Activated CD4-positive, alpha-beta T cell treated with anti-CD3 and anti-CD28 coated beads for 24 hours (primary cell): ENCODE measurements at regions not wholly inside any gene's neighbourhood (a gene's known extent, or its start where the extent isn't known, plus 50 kb on each side); places are given as distances from the start of the nearest gene placed in this dataset.
"Not testable (repeated sequence)": the region's sequence is repeated elsewhere in the genome, so short reads cannot be mapped to it uniquely, and the experiment has no call there.

Source experiments
- DNase-seq, 2 donors: peaks; one replicate each; pipeline ENCODE4 v3.0.0-alpha.2; 2020; ENCODE audit warnings: low read depth in 2 of 2

GRCh38 chr5:89851911-89852310 lies 557.6 kb downstream of the CETN3 start:
- DNase-seq: no peak

GRCh38 chr5:89850513-89850865 lies 559.1 kb downstream of the CETN3 start:
- no peak for DNase-seq

- no peak for DNase-seq
Observed at GRCh38 chr5:89849830-89850512, 559.6 kb downstream of the CETN3 start.

DNA sequence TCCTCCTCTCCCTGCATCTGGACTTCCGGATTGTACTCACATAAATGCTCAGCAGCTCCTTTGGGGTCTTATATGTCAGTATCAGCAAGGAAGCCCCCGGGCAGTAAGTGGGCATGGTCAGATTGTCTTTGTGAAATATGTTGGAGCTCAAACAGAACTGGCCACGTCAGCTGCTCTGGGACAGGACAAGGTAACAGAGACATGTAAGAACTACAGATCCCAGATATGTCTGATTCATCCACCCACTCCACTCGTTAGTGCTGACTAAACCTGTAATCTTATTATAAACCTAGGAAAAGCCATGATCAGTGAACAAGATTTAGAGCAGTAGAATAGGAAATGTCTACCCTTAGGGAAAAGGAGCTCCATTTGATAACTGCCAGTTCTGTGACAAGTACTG lies 561.8 kb downstream of the CETN3 start:
- DNase-seq: no peak

DNA sequence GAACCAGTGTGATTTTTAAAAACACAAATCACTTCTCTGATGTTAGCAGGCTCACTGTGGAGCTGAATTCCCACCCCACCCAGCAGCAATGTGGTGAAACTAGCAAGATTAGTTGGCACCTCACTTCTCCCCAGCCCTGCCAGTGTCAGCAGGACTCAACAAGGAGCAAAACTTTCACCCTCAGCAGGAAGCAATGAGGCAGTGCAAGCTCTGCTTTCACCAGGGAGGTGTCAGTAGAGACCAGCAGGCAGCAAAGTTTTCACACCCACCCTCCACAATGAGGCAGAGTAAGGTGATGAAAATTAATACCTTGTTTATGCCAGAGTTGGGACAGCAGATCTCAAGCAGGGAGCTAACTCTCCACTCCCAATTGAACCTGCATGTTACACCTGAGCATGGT lies 565.0 kb downstream of the CETN3 start:
- no peak for DNase-seq

DNA sequence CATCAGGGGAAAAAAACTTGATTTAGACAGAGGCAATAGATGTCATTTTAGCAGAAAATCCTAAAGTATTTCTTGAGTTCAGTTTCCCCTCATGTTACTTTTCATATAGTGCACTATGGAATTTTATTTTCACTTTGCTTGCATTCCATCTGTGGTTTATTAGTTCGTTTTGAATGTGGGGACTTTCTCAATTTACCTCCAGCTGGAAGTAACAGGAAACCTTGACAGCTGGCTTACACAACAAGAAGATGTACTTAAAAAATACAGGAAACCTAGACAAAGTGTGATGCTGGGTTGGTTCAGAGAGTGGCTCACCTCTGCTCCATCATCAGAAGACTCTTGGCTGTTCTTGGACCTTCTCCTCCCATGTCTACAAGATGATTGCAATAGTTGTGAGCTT lies 567.0 kb downstream of the CETN3 start:
- no peak for DNase-seq

DNA sequence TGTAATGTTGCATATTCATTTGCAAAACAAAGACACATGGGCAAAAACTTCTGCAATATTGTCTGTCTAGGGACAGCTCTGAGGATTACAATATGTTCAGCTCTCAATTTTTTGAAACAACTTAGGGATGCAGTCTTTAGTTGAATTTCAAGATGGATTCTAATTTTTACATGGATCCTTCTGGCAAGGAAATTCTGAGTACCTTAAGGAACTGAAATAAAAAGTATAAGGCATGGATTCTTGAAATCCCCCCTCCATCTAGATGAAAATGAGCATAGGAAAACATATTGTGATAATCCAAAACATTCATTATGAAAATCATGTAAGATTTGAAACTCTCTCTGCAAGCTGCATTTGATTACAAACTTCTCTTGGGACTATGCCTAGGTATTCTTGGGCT lies 568.6 kb downstream of the CETN3 start:
- no peak for DNase-seq

DNA sequence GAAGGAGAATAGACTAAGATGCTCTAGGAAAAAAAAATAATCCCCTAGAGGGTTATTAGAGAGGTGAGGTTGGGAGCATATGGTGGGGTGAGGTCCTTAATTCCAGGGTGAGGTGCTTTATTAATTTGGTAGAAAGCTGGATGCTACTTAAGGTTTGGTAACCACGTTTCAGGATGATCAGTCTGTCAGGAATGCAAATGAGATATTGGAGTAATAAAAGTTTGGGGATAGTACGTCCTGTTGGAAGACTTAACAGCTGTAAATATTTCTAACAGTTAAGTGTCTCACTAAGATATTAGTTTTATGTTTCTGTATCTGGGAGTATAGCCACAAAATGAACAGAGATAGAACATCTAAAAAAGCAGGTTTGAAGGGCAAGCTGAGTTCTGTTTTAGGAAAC lies 578.9 kb downstream of the CETN3 start:
- DNase-seq: no peak

DNA sequence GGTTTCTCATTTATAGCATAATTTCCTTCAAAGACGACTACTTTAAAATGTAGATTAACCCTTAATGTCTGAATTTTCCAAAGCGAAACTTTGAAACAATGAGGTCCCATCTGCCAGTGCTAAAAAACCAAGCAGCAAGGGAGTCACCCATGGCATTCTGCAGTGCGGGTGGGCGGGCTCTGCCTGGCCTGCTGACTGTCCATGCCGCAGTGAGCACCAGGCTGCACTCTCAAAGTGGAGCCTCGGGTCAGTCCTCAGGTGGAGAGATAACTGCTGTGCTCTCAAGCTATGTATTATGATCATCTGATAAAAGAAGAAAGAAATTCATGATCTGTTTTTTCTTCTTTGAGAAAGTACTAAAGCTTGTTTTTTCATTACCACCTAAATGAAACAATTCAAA lies 581.6 kb downstream of the CETN3 start:
- DNase-seq: no peak

- DNase-seq: no peak
Observed at GRCh38 chr5:89827359-89827758, 582.2 kb downstream of the CETN3 start.

- no peak for DNase-seq
Observed at GRCh38 chr5:89826938-89827337, 582.6 kb downstream of the CETN3 start.

DNA sequence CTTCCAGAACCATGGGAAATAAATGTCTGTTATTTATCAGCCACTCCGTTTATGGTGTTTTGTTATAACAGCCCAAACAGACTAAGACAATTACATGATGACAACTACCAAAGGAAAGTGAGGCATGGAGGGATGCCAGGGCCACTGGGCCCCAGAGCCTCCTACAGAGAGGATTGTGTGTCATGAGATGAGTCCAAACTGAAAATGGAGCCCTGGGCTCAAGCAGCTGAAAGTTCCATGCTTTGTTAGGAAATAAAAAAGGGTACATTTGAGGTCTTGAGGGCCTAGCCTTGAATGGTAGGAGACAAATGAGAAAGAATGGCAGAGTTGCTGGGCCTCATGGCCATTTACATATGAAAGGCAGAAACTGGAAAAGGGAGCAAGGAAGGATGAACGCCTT lies 586.5 kb downstream of the CETN3 start:
- DNase-seq: no peak

DNA sequence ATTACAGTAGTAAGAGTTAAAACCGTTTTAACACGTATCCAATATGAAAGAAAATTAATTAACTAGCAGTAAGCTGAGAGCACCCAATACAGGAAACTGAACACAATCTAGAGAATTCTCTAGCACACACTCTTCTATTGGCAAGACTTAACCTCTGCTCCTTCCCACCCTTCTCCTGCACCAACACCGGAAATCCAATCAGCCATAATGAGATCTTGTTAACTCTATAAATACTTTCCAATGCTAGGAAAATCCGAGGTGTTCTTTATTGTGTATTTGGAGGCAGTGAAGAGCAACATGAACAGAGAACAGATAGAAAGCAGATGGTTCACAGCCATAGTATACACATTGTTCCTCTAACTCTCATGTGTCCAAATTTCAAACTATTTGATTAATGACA lies 591.7 kb downstream of the CETN3 start:
- no peak for DNase-seq

- no peak for DNase-seq
Observed at GRCh38 chr5:89816038-89816437, 593.5 kb downstream of the CETN3 start.

DNA sequence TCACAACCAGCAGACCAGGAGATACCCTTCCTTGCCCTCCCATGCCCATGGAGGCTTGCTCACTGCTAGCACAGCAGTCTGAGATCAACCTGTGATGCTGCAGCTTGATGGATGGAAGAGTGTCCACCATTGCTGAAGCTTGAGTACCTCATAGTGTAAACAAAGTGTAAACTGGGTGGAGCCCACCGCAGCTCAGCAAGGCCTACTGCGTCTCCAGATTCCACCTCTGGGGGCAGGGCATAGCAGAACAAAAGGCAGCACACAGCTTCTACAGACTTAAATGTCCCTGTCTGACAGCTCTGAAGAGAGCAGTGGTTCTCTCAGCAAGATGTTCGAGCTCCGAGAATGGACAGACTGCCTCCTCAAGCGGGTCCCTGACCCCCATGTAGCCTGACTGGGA lies 608.8 kb downstream of the CETN3 start:
- not testable (repeated sequence) for DNase-seq

DNA sequence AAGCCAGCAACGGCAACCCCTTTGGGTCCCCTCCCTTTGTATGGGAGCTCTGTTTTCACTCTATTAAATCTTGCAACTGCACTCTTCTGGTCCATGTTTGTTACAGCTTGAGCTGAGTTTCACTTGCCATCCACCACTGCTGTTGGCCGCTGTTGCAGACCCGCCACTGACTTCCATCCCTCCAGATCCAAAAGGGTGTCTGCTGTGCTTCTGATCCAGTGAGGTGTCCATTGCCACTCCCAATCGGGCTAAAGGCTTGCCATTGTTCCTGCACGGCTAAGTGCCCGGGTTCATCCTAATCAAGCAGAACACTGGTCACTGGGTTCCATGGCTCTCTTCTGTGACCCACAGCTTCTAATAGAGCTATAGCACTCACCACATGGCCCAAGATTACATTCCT lies 615.1 kb downstream of the CETN3 start:
- DNase-seq: not testable (repeated sequence)

GRCh38 chr5:89779734-89780133 lies 629.8 kb downstream of the CETN3 start:
- not testable (repeated sequence) for DNase-seq

DNA sequence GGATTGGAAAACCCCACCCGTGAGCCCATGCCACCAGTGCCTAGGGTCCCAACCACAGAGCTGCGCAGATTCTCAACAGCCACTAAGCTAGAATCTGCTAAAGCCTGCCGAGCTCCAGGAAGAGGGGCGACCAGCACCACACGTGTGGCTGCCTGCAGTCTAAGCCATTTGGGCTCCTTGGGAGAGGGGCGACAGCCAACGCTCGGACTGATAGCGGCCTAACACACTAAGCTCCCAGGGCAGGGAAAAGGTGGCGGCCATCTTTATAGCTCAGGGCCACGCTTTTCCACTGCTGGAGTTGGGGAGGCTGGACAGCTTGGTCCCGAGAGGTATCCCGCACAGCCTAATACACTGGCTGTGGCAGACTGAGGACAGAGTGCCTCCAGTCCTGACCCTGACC lies 631.8 kb downstream of the CETN3 start:
- no peak for DNase-seq

GRCh38 chr5:89769975-89770374 lies 639.6 kb downstream of the CETN3 start:
- no peak for DNase-seq

DNA sequence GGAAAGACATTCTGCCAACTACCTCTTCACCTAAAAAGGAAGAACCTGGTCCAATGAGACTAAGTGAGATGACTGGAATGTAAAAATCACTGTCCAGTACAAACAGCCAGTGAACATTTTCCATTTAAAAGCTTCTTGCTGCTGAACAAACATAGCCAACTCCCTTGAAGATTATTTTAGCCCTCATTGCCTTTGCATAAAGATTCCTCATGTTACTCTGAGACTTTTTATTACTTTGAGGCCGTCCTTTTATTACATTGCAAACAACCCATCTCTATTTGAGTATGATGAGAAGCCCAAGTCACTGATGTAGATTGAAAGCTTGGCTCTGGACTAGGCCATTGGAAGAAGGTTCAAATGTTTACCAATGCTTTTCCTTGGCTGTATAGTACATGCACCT lies 649.8 kb downstream of the CETN3 start:
- DNase-seq: no peak

- DNase-seq: no peak
Observed at GRCh38 chr5:89758146-89758545, 651.4 kb downstream of the CETN3 start.

DNA sequence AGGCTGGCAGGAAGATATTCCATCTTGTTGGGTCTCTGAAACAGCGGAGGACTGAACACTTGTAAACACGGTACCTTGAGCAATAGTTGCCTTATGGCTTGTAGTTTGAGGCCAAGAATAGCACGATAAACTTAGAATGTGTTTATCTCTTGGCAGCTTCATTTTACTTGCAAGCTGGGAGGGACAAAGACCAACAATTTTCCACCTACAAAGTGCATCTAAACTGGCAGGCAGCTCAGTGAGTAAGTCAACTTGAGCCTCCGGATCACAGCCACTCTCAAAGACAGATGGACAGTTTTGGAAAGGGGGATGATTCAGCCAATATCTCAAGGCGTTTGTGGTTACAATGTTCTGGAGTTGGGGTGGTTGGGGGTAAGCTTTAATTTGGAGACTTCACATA lies 652.6 kb downstream of the CETN3 start:
- no peak for DNase-seq

DNA sequence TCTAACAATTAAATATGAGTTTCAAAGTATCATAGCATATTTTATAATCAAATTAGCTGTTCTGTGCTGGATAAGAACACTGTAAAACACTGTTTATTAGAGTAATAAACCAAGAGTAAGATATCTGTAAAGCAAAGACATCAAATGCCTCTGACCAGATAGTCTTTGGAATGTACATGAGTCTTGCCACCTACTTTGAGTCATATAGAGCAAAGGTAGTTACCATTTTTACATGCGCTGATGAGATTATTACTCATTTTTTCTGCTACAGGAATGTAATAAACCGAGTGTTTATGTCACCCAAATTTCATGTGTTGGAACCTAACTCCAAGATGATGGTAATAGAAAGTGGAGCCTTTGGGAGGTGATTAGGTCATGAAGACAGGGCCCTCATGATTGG lies 654.5 kb downstream of the CETN3 start:
- no peak for DNase-seq

- DNase-seq: no peak
Observed at GRCh38 chr5:89735082-89735481, 674.5 kb downstream of the CETN3 start.
